ENCODE measurements at regions not wholly inside any gene's neighbourhood (a gene's known extent, or its start where the extent isn't known, plus 50 kb on each side); places are given as distances from the start of the nearest gene placed in this dataset.

DNA sequence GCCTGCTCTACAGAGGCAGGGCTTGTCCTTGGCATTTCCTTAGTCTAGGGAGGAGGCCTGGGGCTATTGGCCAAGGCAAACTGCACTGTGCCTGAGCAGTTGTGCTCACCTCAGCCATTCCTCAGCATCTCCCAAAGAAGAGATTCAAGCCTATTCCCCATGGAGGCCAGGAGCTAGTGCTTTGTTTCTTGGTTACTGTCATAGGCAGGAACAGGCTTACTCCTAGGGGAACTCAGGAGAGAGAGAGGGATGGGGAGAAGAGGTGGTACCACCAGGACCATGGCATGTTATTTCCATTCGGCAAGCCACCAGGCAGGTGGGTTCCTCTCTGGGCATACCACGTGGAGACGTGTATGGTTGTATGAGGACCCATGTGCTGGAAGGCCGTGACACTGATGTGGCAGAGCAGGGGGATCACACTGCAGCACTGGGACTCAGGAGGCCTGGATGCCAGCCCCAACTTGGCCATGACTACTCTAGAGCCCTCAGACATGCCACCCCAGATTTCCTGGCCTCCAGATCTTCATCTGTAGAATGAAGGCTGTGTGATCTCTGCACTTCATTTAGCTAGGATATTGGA, 233.7 kb downstream of the LOXHD1 start:
- H3K4me3 ChIP-seq (ENCODE audit: low read length in 2 of 2): no peak overlapping the region
- intact Hi-C loops (cut with DNase I): no loop called here
- H3K27me3 ChIP-seq (ENCODE audit: control insufficient read depth in 1 of 2, insufficient read depth in 2 of 2, low read length in 1 of 2): no peaks in the 10 kb centered on the region
- no peaks in the 10 kb centered on the region for H3K36me3 ChIP-seq (ENCODE audit: control insufficient read depth in 1 of 2, insufficient read depth in 2 of 2, low read length in 1 of 2)
- no peak for DNase-seq
- H3K27ac ChIP-seq (ENCODE audit: low read depth in 1 of 2, low read length in 2 of 2): no peak overlapping the region
- 96 to 97% methylated on average over 4 of the region's 4 CpGs for WGBS, 2 donors
- ATAC-seq (ENCODE audit: low FRiP score): no peak
- no peaks in the 10 kb centered on the region for H3K4me1 ChIP-seq (ENCODE audit: control insufficient read depth in 1 of 2, insufficient read depth in 2 of 2, low read length in 2 of 2)
- H3K9me3 ChIP-seq (ENCODE audit: control insufficient read depth, low read length): no peaks in the 10 kb centered on the region

DNA sequence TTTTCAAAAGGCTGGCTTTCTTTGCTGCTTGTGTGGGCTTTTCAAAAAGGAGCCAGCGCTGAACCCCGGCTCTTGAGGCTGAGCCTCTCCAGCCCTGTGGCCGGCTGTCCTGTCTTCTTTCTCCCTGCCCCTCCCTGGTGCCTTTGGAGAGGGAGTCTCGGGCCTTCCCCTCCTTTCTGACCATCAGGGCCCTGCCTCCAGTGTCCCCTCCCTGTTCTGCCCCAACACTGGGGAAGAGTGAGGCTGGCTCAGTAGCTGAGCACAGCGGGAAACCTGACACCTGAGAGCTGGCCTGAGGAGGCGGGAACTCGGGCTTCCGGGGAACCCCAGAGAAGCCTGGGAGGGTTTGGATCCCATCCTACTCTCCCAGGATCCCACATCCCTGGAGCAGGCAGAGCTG, 232.1 kb downstream of the LOXHD1 start:
- H3K4me1 ChIP-seq (ENCODE audit: control insufficient read depth in 1 of 2, insufficient read depth in 2 of 2, low read length in 2 of 2): no peaks in the 10 kb centered on the region
- no peaks in the 10 kb centered on the region for H3K27me3 ChIP-seq (ENCODE audit: control insufficient read depth in 1 of 2, insufficient read depth in 2 of 2, low read length in 1 of 2)
- WGBS, 2 donors: 61 to 69% methylated on average over 8 of the region's 8 CpGs
- H3K9me3 ChIP-seq (ENCODE audit: control insufficient read depth, low read length): no peaks in the 10 kb centered on the region
- no peaks in the 10 kb centered on the region for H3K36me3 ChIP-seq (ENCODE audit: control insufficient read depth in 1 of 2, insufficient read depth in 2 of 2, low read length in 1 of 2)
- peak; percentile 17 for ATAC-seq (ENCODE audit: low FRiP score)
- DNase-seq: no peak
- H3K27ac ChIP-seq (ENCODE audit: low read depth in 1 of 2, low read length in 2 of 2): no peak overlapping the region
- intact Hi-C loops (cut with DNase I): no loop called here
- H3K4me3 ChIP-seq (ENCODE audit: low read length in 2 of 2): no peak overlapping the region

DNA sequence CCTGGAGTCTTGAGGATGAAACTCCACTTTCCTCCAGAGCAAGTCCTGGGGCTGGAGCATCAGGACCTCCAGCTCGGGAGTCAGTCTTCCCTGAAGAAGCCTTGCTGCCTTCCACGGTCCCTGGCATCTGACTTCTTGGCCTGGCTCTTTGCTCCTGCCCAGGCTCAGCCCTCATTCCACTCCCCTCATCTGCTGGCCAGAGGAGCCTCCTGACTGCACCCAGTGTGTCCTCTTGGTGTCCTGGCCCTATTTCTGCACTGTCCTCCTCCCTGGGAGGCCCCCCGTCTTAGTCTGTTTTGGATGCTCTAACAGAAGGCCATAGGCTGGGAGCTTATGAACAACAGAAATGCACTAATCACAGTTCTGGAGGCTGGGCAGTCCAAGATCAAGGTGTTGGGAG, 231.5 kb downstream of the LOXHD1 start:
- DNase-seq: no peak

DNA sequence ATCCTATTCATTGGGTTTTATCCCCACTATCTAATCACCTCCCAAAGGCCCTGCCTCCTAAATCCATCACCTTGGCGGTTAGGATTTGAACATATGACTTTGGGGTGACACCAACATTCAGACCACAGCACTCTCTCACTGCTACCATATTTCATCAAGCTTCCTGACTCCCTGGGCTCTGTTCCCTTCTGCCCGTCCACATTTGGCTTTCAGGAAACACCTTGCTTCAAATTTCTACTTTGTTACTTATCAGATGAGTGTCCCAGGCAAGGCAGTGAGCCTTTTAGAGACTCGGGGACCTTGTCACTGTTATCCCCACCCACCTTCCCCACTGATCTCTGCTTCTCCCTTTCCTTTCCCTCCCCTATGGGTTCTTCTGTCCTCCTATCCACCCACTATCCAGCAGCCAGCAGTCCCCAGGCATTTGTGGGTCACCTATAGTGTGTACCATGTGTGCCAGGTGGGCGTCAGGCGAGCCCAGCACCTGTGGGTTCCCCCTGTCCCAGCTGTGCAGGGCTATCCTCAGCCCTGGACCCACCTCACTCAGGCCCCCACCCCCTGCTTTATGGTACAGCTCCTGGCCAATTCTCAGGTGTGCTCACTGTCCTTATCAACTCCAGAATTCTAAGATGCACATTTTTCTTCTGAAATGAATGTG, 230.9 kb downstream of the LOXHD1 start:
- H3K4me1 ChIP-seq (ENCODE audit: control insufficient read depth in 1 of 2, insufficient read depth in 2 of 2, low read length in 2 of 2): no peaks in the 10 kb centered on the region
- 89 to 90% methylated on average over 5 of the region's 5 CpGs for WGBS, 2 donors
- intact Hi-C loops (cut with DNase I): no loop called here
- ATAC-seq (ENCODE audit: low FRiP score): no peak
- no peak overlapping the region for H3K4me3 ChIP-seq (ENCODE audit: low read length in 2 of 2)
- no peak for DNase-seq
- H3K27ac ChIP-seq (ENCODE audit: low read depth in 1 of 2, low read length in 2 of 2): no peak overlapping the region
- no peaks in the 10 kb centered on the region for H3K36me3 ChIP-seq (ENCODE audit: control insufficient read depth in 1 of 2, insufficient read depth in 2 of 2, low read length in 1 of 2)
- H3K9me3 ChIP-seq (ENCODE audit: control insufficient read depth, low read length): no peaks in the 10 kb centered on the region
- no peaks in the 10 kb centered on the region for H3K27me3 ChIP-seq (ENCODE audit: control insufficient read depth in 1 of 2, insufficient read depth in 2 of 2, low read length in 1 of 2)

More for the DNA sequence above, 231.5 kb downstream of the LOXHD1 start:
- H3K4me1 ChIP-seq (ENCODE audit: control insufficient read depth in 1 of 2, insufficient read depth in 2 of 2, low read length in 2 of 2): no peaks in the 10 kb centered on the region
- no peaks in the 10 kb centered on the region for H3K27me3 ChIP-seq (ENCODE audit: control insufficient read depth in 1 of 2, insufficient read depth in 2 of 2, low read length in 1 of 2)
- 93 to 95% methylated on average over 3 of the region's 3 CpGs for WGBS, 2 donors
- ATAC-seq (ENCODE audit: low FRiP score): no peak
- H3K36me3 ChIP-seq (ENCODE audit: control insufficient read depth in 1 of 2, insufficient read depth in 2 of 2, low read length in 1 of 2): no peaks in the 10 kb centered on the region
- H3K4me3 ChIP-seq (ENCODE audit: low read length in 2 of 2): no peak overlapping the region
- intact Hi-C loops (cut with DNase I): no loop called here
- H3K27ac ChIP-seq (ENCODE audit: low read depth in 1 of 2, low read length in 2 of 2): no peak overlapping the region
- H3K9me3 ChIP-seq (ENCODE audit: control insufficient read depth, low read length): no peaks in the 10 kb centered on the region

DNA sequence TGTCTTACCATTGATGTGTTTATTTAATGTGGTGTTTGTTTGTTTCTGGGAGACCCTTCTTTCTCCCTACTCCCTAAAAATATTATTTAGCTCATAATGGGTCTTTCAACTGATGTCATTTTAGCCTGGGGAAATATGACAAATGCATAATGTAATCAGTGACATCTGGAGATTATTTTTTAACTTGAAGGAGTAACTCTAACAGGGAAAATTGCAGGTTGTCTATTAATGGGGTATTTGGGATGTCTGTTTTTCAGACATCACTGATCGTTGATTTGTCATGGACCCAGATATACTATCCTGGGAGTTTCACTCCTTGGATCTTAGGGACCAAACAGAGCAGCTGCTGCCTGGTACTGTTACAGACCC, 230.4 kb downstream of the LOXHD1 start:
- Histone ChIP-seq H3K36me3 (ENCODE audit: control insufficient read depth in 1 of 2, insufficient read depth in 2 of 2, low read length in 1 of 2) (no peaks in the 10 kb centered on the region), H3K4me3 (ENCODE audit: low read length in 2 of 2) (no peak overlapping the region), H3K4me1 (ENCODE audit: control insufficient read depth in 1 of 2, insufficient read depth in 2 of 2, low read length in 2 of 2) (no peaks in the 10 kb centered on the region), H3K27me3 (ENCODE audit: control insufficient read depth in 1 of 2, insufficient read depth in 2 of 2, low read length in 1 of 2) (no peaks in the 10 kb centered on the region), H3K27ac (ENCODE audit: low read depth in 1 of 2, low read length in 2 of 2) (no peak overlapping the region), H3K9me3 (ENCODE audit: control insufficient read depth, low read length) (no peaks in the 10 kb centered on the region)
- 68 to 94% methylated on average over 1 of the region's 1 CpG for WGBS, 2 donors
- no peak for DNase-seq
- intact Hi-C loops (cut with DNase I): no loop called here
- no peak for ATAC-seq (ENCODE audit: low FRiP score)

All from aorta (tissue), 5 donors.